Astrocyte (in vitro differentiated cells and primary cell): ENCODE measurements at regions not wholly inside any gene's neighbourhood (a gene's known extent, or its start where the extent isn't known, plus 50 kb on each side); places are given as distances from the start of the nearest gene placed in this dataset.
"Not testable (repeated sequence)": the region's sequence is repeated elsewhere in the genome, so short reads cannot be mapped to it uniquely, and the experiment has no call there.

Source experiments
- DNase-seq: peaks from one replicate; pipeline ENCODE4 v3.0.0-alpha.2; 2010; ENCODE audit warnings: low read depth
- FAIRE-seq: peaks from 2 replicates; lab custom pipeline; 2011; peaks lifted over from hg19 to GRCh38; lab: Jason Lieb, UNC
- H2AFZ ChIP-seq: 2 replicates; pipeline ENCODE4 v1.6.0; 2012; ENCODE audit warnings: low read depth, low read length, inconsistent platforms
- H3K27ac ChIP-seq: 2 replicates; pipeline ENCODE4 v1.5.1; 2011; ENCODE audit warnings: low read depth, low read length, inconsistent platforms
- H3K27me3 ChIP-seq: 2 replicates; pipeline ENCODE4 v1.6.0; 2011; ENCODE audit warnings: low read length, inconsistent platforms; ENCODE audit not compliant: insufficient read depth
- H3K36me3 ChIP-seq: 2 replicates; pipeline ENCODE4 v1.5.1; 2011; ENCODE audit warnings: low read length, inconsistent platforms; ENCODE audit not compliant: insufficient read depth
- H3K4me1 ChIP-seq: 2 replicates; pipeline ENCODE4 v1.5.1; 2011; ENCODE audit warnings: low read length, inconsistent platforms; ENCODE audit not compliant: insufficient read depth
- H3K4me2 ChIP-seq: 2 replicates; pipeline ENCODE4 v1.6.0; 2012; ENCODE audit warnings: low read length, inconsistent platforms
- H3K4me3 ChIP-seq: 2 replicates; pipeline ENCODE4 v1.5.1; 2011; ENCODE audit warnings: low read depth, mild to moderate bottlenecking, low read length, inconsistent platforms; ENCODE audit not compliant: insufficient read depth
- H3K79me2 ChIP-seq: 2 replicates; pipeline ENCODE4 v1.6.0; 2012; ENCODE audit warnings: mild to moderate bottlenecking, low read length, inconsistent platforms; ENCODE audit not compliant: insufficient read depth
- H3K9ac ChIP-seq: 2 replicates; pipeline ENCODE4 v1.6.0; 2012; ENCODE audit warnings: mild to moderate bottlenecking, low read length, inconsistent platforms
- H3K9me3 ChIP-seq: 2 replicates; pipeline ENCODE4 v1.5.1; 2012; ENCODE audit warnings: low read depth, mild to moderate bottlenecking, low read length, inconsistent platforms; ENCODE audit not compliant: insufficient read depth
- H4K20me1 ChIP-seq: 2 replicates; pipeline ENCODE4 v1.6.0; 2012; ENCODE audit warnings: low read length, inconsistent platforms; ENCODE audit not compliant: insufficient read depth
- H3K27ac Mint-ChIP-seq: one replicate; pipeline ENCODE4 v1.8.0; 2021; ENCODE audit warnings: mild to moderate bottlenecking, mixed read lengths; ENCODE audit not compliant: unreplicated experiment
- H3K27me3 Mint-ChIP-seq: one replicate; pipeline ENCODE4 v1.8.0; 2021; ENCODE audit warnings: low read depth, mixed read lengths; ENCODE audit not compliant: unreplicated experiment
- H3K36me3 Mint-ChIP-seq: one replicate; pipeline ENCODE4 v1.8.0; 2021; ENCODE audit warnings: low read depth, mixed read lengths; ENCODE audit not compliant: unreplicated experiment
- H3K4me1 Mint-ChIP-seq: one replicate; pipeline ENCODE4 v1.8.0; 2021; ENCODE audit warnings: low read depth, mixed read lengths; ENCODE audit not compliant: unreplicated experiment
- H3K4me3 Mint-ChIP-seq: one replicate; pipeline ENCODE4 v1.8.0; 2021; ENCODE audit warnings: mild to moderate bottlenecking, moderate library complexity, mixed read lengths; ENCODE audit not compliant: unreplicated experiment
- H3K9me3 Mint-ChIP-seq: one replicate; pipeline ENCODE4 v1.8.0; 2021; ENCODE audit warnings: mild to moderate bottlenecking, mixed read lengths; ENCODE audit not compliant: unreplicated experiment
- CTCF ChIP-seq: IDR thresholded peaks from 2 replicates; pipeline ENCODE4 v1.5.1; 2011; ENCODE audit warnings: low read depth, mild to moderate bottlenecking, inconsistent platforms, low read length, moderate library complexity; ENCODE audit not compliant: insufficient read depth
- EZH2 ChIP-seq: IDR thresholded peaks from 2 replicates; pipeline ENCODE4 v1.6.1; 2012; ENCODE audit warnings: mild to moderate bottlenecking, low read length, inconsistent platforms; ENCODE audit not compliant: insufficient read depth

GRCh38 chr6:110542311-110543024 lies 66.1 kb upstream of the SLC22A16 start:
- peaks cover 20% of the 10 kb centered on the region for H3K9me3 Mint-ChIP-seq
- peaks cover 3% of the 10 kb centered on the region for H3K36me3 Mint-ChIP-seq
- no peak for FAIRE-seq

GRCh38 chr6:110541701-110542309 lies 65.4 kb upstream of the SLC22A16 start:
- Histone ChIP-seq H2AFZ (peak overlapping the region; percentile 40), H3K9ac (no peak overlapping the region), H3K9me3 (peaks cover 15% of the 10 kb centered on the region), H4K20me1 (no peaks in the 10 kb centered on the region), H3K27ac (no peak overlapping the region), H3K4me2 (peak overlapping the region; percentile 13), H3K36me3 (no peaks in the 10 kb centered on the region), H3K4me3 (no peak overlapping the region), H3K4me1 (peaks cover 17% of the 10 kb centered on the region), H3K27me3 (no peaks in the 10 kb centered on the region), H3K79me2 (no peaks in the 10 kb centered on the region)
- H3K27ac Mint-ChIP-seq: no peak overlapping the region
- H3K4me3 Mint-ChIP-seq: no peak overlapping the region
- peaks cover 3% of the 10 kb centered on the region for H3K36me3 Mint-ChIP-seq
- peaks cover 21% of the 10 kb centered on the region for H3K4me1 Mint-ChIP-seq
- peak; percentile 41 for FAIRE-seq
- TF ChIP-seq EZH2 (no peak), CTCF (no peak)
- peaks cover 20% of the 10 kb centered on the region for H3K9me3 Mint-ChIP-seq
- DNase-seq: peak; percentile 41
- H3K27me3 Mint-ChIP-seq: no peaks in the 10 kb centered on the region

More at GRCh38 chr6:110542311-110543024, 66.1 kb upstream of the SLC22A16 start:
- Histone ChIP-seq H3K27ac (no peak overlapping the region), H2AFZ (no peak overlapping the region), H3K79me2 (no peaks in the 10 kb centered on the region), H3K9ac (no peak overlapping the region), H3K4me3 (no peak overlapping the region), H3K36me3 (no peaks in the 10 kb centered on the region), H4K20me1 (no peaks in the 10 kb centered on the region), H3K4me1 (peaks cover 18% of the 10 kb centered on the region), H3K27me3 (no peaks in the 10 kb centered on the region), H3K9me3 (peaks cover 15% of the 10 kb centered on the region), H3K4me2 (peak overlapping the region; percentile 13)
- no peak overlapping the region for H3K4me3 Mint-ChIP-seq
- no peak for DNase-seq
- H3K4me1 Mint-ChIP-seq: peaks cover 20% of the 10 kb centered on the region
- no peaks in the 10 kb centered on the region for H3K27me3 Mint-ChIP-seq
- no peak overlapping the region for H3K27ac Mint-ChIP-seq
- no peak for TF ChIP-seq CTCF
- no peak for TF ChIP-seq EZH2

DNA sequence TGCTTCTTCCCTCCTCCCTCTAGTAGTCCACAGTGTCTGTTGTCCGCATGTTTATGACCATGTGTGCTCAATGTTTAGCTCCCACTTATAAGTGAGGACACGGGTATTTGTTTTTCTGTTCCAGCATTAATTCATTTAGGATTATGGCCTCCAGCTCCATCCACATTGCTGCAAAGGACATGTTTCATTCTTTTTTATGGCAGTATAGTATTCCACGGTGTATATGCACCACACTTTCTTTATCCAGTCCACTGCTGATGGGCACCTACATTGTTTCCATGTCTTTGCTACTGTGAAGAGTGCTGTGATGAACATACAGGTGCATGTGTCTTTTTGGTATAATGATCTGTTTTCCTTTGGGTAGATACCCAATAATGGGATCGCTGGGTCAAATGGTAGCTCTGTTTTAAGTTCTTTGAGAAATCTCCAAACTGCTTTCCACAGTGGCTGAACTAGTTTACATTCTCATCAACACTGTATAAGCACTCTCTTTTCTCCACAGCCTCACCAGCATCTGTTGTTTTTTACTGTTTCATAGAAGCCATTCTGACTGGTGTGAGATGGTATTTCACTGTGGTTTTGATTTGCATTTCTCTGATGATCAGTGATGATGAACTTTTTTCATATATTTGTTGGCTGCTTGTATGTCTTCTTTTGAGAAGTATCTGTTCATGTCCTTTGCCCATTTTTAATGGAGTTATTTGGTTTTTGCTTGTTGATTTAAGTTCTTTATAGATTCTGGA lies 63.0 kb upstream of the SLC22A16 start:
- H2AFZ ChIP-seq, DNase-seq, H3K36me3 Mint-ChIP-seq, H3K79me2 ChIP-seq, H3K4me2 ChIP-seq, H3K27ac ChIP-seq, FAIRE-seq, H3K27me3 ChIP-seq, H3K9me3 ChIP-seq, H3K9me3 Mint-ChIP-seq, H3K4me3 ChIP-seq, H3K27me3 Mint-ChIP-seq, H4K20me1 ChIP-seq, H3K27ac Mint-ChIP-seq, H3K36me3 ChIP-seq, H3K9ac ChIP-seq: not testable (repeated sequence)
- Mint-ChIP-seq H3K4me1 (peaks cover 28% of the 10 kb centered on the region), H3K4me3 (peak overlapping the region; percentile 12)
- peaks cover 23% of the 10 kb centered on the region for H3K4me1 ChIP-seq
